COLO668 (cell line): ENCODE measurements at regions not wholly inside any gene's neighbourhood (a gene's known extent, or its start where the extent isn't known, plus 50 kb on each side); places are given as distances from the start of the nearest gene placed in this dataset.

Experiments
- DNase-seq: peaks from one replicate; lab custom pipeline; 2025; ENCODE audit not compliant: unreplicated experiment; lab: John Stamatoyannopoulos, UW

- no peak for DNase-seq
Observed at GRCh38 chr7:41633690-41634089, 69.2 kb downstream of the INHBA start.

DNA sequence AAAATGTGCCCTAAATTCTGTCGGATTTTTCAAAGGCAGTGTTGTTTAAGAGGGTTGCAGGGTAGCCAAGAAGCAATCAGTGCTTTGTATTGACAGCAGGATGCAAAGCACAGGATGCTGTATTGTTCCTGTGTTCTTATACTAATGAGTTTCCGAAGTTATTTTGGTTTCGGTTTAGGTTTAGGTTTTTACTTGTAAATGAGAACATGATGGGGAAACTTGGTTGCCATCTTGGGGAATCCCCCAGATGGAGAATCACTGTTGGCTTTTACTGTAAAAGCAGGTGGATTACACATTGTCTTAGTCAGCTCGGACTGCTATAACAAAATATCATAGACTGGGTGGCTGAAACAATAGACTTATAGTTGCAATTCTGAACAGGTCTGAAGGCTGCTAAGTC lies 72.1 kb downstream of the INHBA start:
- DNase-seq: no peak

DNA sequence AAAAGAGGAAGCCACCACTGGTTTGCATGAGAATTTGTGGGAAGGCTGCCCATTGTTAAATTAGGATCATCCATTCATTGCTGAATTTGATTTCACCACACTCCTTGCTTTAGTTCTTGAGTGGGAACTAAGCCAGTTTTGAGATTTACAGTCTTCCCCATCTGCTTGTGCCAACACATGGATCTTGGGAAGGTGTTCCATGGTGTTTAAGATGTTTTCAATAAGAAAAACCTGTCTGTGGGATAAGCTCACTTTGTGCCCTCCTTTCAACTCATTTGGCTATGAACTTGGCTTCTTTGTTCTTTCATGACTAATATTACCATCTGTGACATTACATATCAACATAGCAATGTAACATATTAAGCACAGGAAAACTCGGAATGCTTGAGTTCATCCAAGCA lies 73.2 kb downstream of the INHBA start:
- no peak for DNase-seq

- DNase-seq: no peak
Observed at GRCh38 chr7:41628901-41629300, 74.0 kb downstream of the INHBA start.

DNA sequence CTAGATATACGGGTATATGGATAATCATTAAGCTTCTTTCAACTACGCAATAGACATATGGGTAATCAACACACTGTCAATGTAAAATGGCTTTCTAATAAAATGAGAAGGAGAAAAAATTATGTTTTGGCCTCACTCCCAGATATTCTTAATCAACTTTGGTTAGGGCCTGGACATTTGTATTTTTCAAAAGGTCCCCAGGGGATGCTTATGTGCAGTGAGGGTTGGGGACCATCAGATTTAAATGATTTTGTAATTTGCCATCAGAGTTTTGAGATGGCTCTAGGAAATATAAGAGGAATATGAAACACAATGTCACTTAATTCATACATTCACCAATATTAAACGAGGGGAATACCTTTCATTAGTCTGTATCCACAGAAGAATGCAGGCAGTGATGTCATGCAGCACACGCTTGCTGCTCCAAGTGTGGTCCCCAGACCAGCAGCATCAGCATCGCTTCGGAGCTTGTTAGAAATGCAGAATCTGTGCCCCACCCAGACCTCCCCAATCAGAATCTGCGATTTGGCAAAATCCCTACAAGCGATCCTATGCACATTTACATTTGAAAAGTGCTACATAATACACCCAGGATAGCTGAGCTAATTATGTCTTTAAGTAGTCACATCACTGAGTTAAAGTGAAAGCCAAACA lies 75.1 kb downstream of the INHBA start:
- DNase-seq: no peak

DNA sequence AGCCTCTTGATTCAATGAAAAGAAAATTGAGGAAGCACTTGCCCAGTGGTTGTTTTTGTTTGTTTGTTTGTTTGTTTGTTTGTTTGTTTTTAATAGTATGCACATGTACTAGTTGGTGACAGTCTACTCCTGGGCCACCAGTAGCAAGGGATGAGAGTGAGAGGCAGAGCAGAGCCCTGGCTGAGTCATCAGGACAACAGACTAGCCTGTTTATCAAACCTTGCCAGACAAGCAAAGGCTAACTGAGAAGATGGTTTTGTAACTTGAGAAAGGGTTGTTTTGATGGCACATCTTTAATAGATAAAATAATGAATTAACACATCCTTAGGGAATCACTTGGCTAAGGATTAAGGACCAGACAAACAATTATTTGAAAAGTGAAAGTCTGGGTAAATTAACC lies 78.1 kb downstream of the INHBA start:
- DNase-seq: no peak

DNA sequence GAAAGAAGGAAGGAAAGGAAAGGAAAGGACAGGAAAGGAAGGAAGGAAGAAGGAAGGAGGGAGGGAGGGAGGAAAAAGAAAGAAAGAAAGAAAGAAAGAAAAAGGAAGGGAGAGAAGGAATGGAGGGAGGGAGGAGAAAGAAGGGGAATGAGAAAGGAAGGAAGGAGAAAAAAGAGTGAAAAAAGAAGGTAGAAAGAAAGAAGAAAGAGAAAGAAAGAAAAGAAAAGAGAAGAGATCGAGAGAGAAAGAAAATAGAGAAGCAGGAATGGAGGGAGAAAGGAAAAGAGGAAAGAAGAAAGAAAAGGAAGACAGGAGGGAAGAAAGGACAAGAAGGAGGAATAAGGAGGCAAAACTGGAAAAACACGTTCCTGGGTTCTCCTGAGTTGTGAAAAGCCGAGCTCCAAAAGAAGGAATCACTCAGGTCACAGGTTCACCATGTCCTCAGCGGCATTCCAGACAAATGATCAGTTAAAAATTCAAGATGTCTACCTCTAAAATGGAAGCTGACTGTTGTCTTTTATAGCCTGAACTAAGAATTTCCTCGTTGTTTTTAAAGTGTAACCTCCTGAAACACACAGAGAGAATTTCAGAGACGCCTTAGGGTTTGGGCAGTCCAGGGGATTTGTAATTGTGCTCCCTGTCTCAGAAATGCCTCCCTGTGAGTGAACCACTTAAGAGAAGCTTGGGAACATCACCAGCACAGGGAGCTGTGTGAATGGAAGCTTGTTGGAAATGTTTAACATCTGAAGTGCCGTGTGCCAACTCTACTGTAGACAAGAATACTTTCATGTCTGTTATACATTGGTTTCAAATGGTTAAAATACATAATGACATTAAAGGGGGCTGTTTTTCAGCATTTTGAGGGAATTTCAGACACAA lies 80.7 kb downstream of the INHBA start:
- no peak for DNase-seq

DNA sequence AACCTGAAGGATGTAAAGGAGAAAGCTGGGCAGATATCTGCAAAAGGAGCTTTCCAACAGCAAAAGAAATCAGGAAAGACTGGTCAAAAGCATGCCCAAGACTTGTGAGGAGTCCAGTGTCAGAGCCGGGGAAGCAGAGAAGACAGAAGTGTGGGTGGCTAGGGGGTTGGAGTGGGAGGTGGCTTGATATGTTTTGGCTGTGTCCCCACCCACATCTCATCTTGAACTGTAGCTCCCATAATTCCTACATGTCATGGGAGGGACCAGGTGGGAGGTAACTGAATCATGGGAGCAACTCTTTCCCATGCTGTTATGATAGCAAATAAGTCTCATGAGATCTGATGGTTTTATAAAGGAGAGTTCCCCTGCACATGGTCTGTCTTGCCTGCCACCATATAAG lies 84.9 kb downstream of the INHBA start:
- no peak for DNase-seq

GRCh38 chr7:41612798-41613197 lies 90.1 kb downstream of the INHBA start:
- DNase-seq: no peak

GRCh38 chr7:41612386-41612785 lies 90.5 kb downstream of the INHBA start:
- no peak for DNase-seq

DNA sequence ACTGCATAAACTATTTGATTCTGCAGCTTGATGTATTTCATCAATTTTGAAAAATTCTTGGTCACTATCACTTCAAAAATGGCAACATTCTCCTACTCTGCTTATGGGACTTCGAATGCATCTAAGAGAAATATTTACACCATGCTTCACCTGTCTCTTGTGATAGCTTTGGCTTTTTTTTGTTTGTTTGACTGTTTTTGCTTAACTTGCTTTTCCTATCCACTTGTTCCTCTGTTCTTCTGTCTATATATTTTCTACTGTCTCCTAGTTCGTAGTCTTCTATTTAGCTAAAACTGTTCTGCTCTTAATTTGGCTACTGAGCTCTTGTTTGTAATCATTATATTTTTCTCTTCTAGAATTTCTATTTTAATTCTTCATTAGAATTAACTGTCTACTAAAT lies 94.4 kb downstream of the INHBA start:
- DNase-seq: no peak

GRCh38 chr7:41603985-41604384 lies 98.9 kb downstream of the INHBA start:
- DNase-seq: no peak

DNA sequence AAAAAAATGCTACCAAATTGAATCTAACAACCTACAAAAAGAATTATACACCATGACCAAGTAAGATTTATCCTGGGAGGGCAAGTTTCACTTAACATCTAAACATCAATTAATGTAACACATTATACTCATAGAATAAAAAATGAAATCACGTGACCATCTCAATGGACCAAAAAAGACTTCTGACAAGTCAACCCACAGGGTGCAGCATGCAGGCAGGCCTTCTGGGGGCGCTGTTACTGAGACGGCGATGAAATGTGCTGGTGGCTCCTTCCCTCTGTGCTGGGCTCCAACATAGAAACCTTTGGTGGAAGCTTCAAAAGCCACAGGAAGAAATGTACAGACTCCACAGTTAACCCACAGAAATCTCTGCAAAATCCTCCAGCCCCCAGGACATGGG lies 103.1 kb downstream of the INHBA start:
- DNase-seq: no peak

- no peak for DNase-seq
Observed at GRCh38 chr7:41592794-41593193, 110.1 kb downstream of the INHBA start.

DNA sequence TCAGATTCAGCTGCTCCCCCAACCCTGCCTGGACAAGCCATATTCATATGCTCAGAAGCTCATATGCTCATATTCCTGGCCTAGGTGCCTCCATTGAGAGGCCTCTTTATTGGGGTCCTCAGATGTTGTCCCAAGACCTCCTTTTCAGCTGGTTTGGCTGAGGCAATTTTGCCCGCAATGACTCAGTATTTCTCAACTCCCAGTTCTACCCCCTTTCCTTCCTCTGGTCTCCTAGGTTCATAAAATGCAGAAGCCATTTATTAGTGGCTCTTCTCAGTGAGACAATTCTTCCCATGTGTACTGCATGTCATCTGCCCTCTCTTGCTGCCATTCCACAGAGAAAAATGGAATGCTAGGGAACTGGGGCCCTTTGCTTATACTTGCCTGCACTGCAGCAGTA lies 110.7 kb downstream of the INHBA start:
- DNase-seq: no peak

DNA sequence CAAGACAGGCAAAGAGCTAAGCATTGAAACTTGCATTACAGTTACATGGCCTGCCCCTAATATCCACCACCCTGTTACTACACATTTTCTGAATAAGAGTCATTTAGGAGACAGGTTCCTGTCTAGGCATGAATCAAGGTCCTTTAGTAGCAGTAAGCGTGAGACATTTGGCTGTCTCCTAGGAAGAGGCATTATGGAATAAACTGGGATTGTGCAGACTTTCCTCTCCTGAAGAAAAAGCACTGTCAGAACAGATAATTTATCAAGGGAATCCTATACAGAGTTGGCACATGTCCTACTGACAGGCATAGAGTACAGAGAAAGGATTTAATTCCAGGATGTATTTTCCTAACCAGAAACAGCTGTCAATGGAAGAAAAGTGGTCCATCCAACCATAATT lies 111.9 kb downstream of the INHBA start:
- no peak for DNase-seq

DNA sequence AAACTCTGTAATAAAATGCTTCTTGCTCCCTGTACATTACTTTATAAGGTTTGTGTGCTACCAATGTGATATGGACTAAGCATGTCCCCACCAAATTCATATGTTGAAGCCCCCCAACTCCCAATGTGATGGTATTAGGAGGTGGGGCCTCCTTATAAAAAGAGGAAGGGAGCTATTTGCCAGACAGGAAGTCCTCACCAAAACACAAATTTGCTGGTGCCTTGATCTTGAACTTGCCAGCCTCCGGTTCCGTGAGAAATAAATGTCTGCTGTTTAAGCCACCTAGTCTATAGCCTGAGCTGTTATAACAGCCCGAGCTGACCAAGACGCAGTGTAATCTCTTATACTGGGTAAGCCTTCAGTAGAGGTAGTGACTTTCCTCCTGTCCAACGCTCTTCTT lies 114.5 kb downstream of the INHBA start:
- DNase-seq: no peak

GRCh38 chr7:41586931-41587640 lies 115.8 kb downstream of the INHBA start:
- DNase-seq: no peak

GRCh38 chr7:41584746-41585145 lies 118.1 kb downstream of the INHBA start:
- DNase-seq: no peak

DNA sequence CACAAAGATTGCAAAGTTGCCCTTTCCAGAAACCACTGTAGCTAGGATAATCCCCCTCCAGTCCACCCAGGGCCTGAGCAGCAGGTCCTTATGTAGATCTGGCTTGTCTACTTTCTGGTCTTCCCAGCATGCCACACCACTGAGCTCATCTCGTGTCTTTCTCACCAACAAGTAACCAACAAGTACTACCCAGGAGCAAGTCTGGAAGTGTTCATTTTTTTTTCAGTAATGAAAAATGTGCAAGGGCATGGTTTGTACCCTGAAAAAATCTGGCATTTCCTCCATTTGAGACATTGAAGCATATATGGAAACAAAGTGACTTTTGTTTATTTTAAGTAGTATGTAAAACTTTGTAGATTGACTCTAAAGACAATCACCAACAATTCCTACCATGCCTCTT lies 120.8 kb downstream of the INHBA start:
- no peak for DNase-seq

DNA sequence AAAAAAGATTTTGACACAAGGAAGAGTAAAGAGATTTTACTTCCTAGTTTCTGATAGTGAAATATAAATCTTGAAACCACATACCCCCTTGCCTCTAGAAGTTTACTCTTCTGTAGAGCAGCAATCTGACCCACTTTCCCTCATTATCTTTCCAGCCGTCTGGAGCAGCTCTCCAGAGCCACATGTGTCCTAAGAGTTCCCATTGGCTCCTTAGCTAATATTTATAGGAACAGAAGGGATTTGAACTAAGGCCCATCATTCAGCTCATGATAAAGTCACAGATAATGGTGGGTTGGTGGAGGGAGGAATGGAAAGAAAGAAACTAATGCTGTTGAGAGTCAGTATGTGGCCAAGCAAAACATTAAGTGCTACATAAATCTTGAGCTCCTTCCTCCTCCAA lies 121.8 kb downstream of the INHBA start:
- DNase-seq: no peak
